ENCODE measurements at regions not wholly inside any gene's neighbourhood (a gene's known extent, or its start where the extent isn't known, plus 50 kb on each side); places are given as distances from the start of the nearest gene placed in this dataset.

- Histone ChIP-seq H4K91ac (ENCODE audit: low read length) (no peak overlapping the region), H2BK12ac (ENCODE audit: low read length in 2 of 2) (no peak overlapping the region), H2BK120ac (ENCODE audit: low read depth, low read length) (no peak overlapping the region), H2BK15ac (ENCODE audit: low read depth, poor library complexity, severe bottlenecking) (no peak overlapping the region), H3K18ac (ENCODE audit: low read depth in 1 of 2, low read length in 2 of 2) (no peak overlapping the region), H2BK5ac (ENCODE audit: low read depth, low read length, poor library complexity, severe bottlenecking) (no peak overlapping the region), H3K14ac (ENCODE audit: low read length in 2 of 2) (no peak overlapping the region), H3K36me3 (ENCODE audit: control insufficient read depth in 1 of 2, insufficient read depth in 2 of 2, low read depth in 1 of 2, low read length in 2 of 2) (no peaks in the 10 kb centered on the region), H3K9me3 (ENCODE audit: control insufficient read depth, low read length) (no peaks in the 10 kb centered on the region), H3K4me3 (ENCODE audit: insufficient read depth in 1 of 2, low read depth in 1 of 2, low read length in 2 of 2) (peak overlapping the region in 1 of 2 experiments; percentile 55), H3K4ac (ENCODE audit: low read depth in 1 of 2, low read length in 2 of 2) (no peak overlapping the region), H2AK5ac (ENCODE audit: low read length, severe bottlenecking) (no peak overlapping the region), H3K9ac (ENCODE audit: low read length) (peak overlapping the region; percentile 64), H3K27me3 (ENCODE audit: control insufficient read depth in 1 of 2, insufficient read depth in 1 of 2, low read length in 2 of 2) (no peaks in the 10 kb centered on the region), H3K27ac (ENCODE audit: low read length, poor library complexity, severe bottlenecking) (no peak overlapping the region), H3K4me1 (ENCODE audit: control insufficient read depth, insufficient read depth, low read depth, low read length) (no peaks in the 10 kb centered on the region), H3K23ac (ENCODE audit: low read length in 2 of 2) (no peak overlapping the region), H3K4me2 (ENCODE audit: low read length, poor library complexity, severe bottlenecking) (no peak overlapping the region), H3K79me1 (replicated peaks; ENCODE audit: low read length, poor library complexity, severe bottlenecking) (no peaks in the 10 kb centered on the region), H2AFZ (ENCODE audit: low read depth, low read length) (no peak overlapping the region), H4K8ac (ENCODE audit: low read length) (no peak overlapping the region)
- peak; percentile 29 for DNase-seq
- 19% methylated on average over 2 of the region's 2 CpGs for WGBS
These were observed 201.8 kb upstream of the GALNT5 start for GRCh38 chr2:157055660-157056199.

- Histone ChIP-seq H3K4ac (ENCODE audit: low read depth in 1 of 2, low read length in 2 of 2) (no peak overlapping the region), H3K27ac (ENCODE audit: low read length, poor library complexity, severe bottlenecking) (peak overlapping the region; percentile 49), H2BK5ac (ENCODE audit: low read depth, low read length, poor library complexity, severe bottlenecking) (no peak overlapping the region), H3K18ac (ENCODE audit: low read depth in 1 of 2, low read length in 2 of 2) (no peak overlapping the region), H3K23ac (ENCODE audit: low read length in 2 of 2) (no peak overlapping the region), H3K79me1 (replicated peaks; ENCODE audit: low read length, poor library complexity, severe bottlenecking) (no peaks in the 10 kb centered on the region), H2BK12ac (ENCODE audit: low read length in 2 of 2) (no peak overlapping the region), H2AFZ (ENCODE audit: low read depth, low read length) (no peak overlapping the region), H3K4me1 (ENCODE audit: control insufficient read depth, insufficient read depth, low read depth, low read length) (no peaks in the 10 kb centered on the region), H3K4me3 (ENCODE audit: insufficient read depth in 1 of 2, low read depth in 1 of 2, low read length in 2 of 2) (peak overlapping the region in 1 of 2 experiments; percentile 55), H3K9ac (ENCODE audit: low read length) (peak overlapping the region; percentile 64), H3K36me3 (ENCODE audit: control insufficient read depth in 1 of 2, insufficient read depth in 2 of 2, low read depth in 1 of 2, low read length in 2 of 2) (no peaks in the 10 kb centered on the region), H2BK120ac (ENCODE audit: low read depth, low read length) (no peak overlapping the region), H2BK15ac (ENCODE audit: low read depth, poor library complexity, severe bottlenecking) (no peak overlapping the region), H4K91ac (ENCODE audit: low read length) (no peak overlapping the region), H3K14ac (ENCODE audit: low read length in 2 of 2) (no peak overlapping the region), H2AK5ac (ENCODE audit: low read length, severe bottlenecking) (no peak overlapping the region), H3K27me3 (ENCODE audit: control insufficient read depth in 1 of 2, insufficient read depth in 1 of 2, low read length in 2 of 2) (no peaks in the 10 kb centered on the region), H4K8ac (ENCODE audit: low read length) (no peak overlapping the region), H3K4me2 (ENCODE audit: low read length, poor library complexity, severe bottlenecking) (no peak overlapping the region), H3K9me3 (ENCODE audit: control insufficient read depth, low read length) (no peaks in the 10 kb centered on the region)
- DNase-seq = peak; percentile 88
- no CpG with 5 or more reads among the region's 1 CpG for WGBS
These were observed 201.3 kb upstream of the GALNT5 start for GRCh38 chr2:157056200-157056676.

GRCh38 chr2:157058161-157058560 is 199.3 kb upstream of the GALNT5 start:
- Histone ChIP-seq H2BK5ac (ENCODE audit: low read depth, low read length, poor library complexity, severe bottlenecking) (no peak overlapping the region), H3K23ac (ENCODE audit: low read length in 2 of 2) (no peak overlapping the region), H3K4me1 (ENCODE audit: control insufficient read depth, insufficient read depth, low read depth, low read length) (no peaks in the 10 kb centered on the region), H2BK15ac (ENCODE audit: low read depth, poor library complexity, severe bottlenecking) (no peak overlapping the region), H3K27ac (ENCODE audit: low read length, poor library complexity, severe bottlenecking) (no peak overlapping the region), H3K36me3 (ENCODE audit: control insufficient read depth in 1 of 2, insufficient read depth in 2 of 2, low read depth in 1 of 2, low read length in 2 of 2) (no peaks in the 10 kb centered on the region), H2AK5ac (ENCODE audit: low read length, severe bottlenecking) (no peak overlapping the region), H4K91ac (ENCODE audit: low read length) (no peak overlapping the region), H3K4me3 (ENCODE audit: insufficient read depth in 1 of 2, low read depth in 1 of 2, low read length in 2 of 2) (no peak overlapping the region), H3K4ac (ENCODE audit: low read depth in 1 of 2, low read length in 2 of 2) (no peak overlapping the region), H3K14ac (ENCODE audit: low read length in 2 of 2) (no peak overlapping the region), H3K4me2 (ENCODE audit: low read length, poor library complexity, severe bottlenecking) (no peak overlapping the region), H3K9me3 (ENCODE audit: control insufficient read depth, low read length) (no peaks in the 10 kb centered on the region), H3K27me3 (ENCODE audit: control insufficient read depth in 1 of 2, insufficient read depth in 1 of 2, low read length in 2 of 2) (no peaks in the 10 kb centered on the region), H3K18ac (ENCODE audit: low read depth in 1 of 2, low read length in 2 of 2) (no peak overlapping the region), H2BK120ac (ENCODE audit: low read depth, low read length) (no peak overlapping the region), H2AFZ (ENCODE audit: low read depth, low read length) (no peak overlapping the region), H3K79me1 (replicated peaks; ENCODE audit: low read length, poor library complexity, severe bottlenecking) (no peaks in the 10 kb centered on the region), H2BK12ac (ENCODE audit: low read length in 2 of 2) (no peak overlapping the region), H4K8ac (ENCODE audit: low read length) (no peak overlapping the region), H3K9ac (ENCODE audit: low read length) (no peak overlapping the region)
- DNase-seq = no peak
- WGBS = 100% methylated on average over 2 of the region's 2 CpGs

DNA sequence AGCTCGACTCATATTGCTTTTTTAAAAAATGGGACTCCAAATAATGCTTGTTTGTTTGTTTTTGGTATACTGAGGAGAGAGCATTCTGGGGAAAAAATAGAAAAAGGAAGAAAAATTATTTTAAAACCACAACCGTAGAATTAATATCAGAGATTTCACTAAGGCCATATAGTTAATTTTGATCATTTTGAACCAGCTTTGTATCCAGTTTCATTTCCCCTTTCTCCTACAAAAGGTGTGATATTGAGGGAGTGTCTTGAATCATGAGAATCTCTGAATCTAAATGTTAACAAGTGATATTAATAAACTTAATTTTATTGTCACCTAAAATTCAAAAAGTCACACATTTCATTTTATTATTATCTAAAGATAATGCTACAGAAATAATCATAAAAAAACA is 198.5 kb upstream of the GALNT5 start:
- no peaks in the 10 kb centered on the region for H3K79me1 ChIP-seq (replicated peaks; ENCODE audit: low read length, poor library complexity, severe bottlenecking)
- no peak overlapping the region for H3K4me3 ChIP-seq (ENCODE audit: insufficient read depth in 1 of 2, low read depth in 1 of 2, low read length in 2 of 2)
- no peak overlapping the region for H3K14ac ChIP-seq (ENCODE audit: low read length in 2 of 2)
- no peak overlapping the region for H3K9ac ChIP-seq (ENCODE audit: low read length)
- H3K9me3 ChIP-seq (ENCODE audit: control insufficient read depth, low read length) = no peaks in the 10 kb centered on the region
- no peak overlapping the region for H4K8ac ChIP-seq (ENCODE audit: low read length)
- no peak overlapping the region for H2BK15ac ChIP-seq (ENCODE audit: low read depth, poor library complexity, severe bottlenecking)
- H3K4me2 ChIP-seq (ENCODE audit: low read length, poor library complexity, severe bottlenecking) = no peak overlapping the region
- no peak overlapping the region for H4K91ac ChIP-seq (ENCODE audit: low read length)
- no peak overlapping the region for H2AFZ ChIP-seq (ENCODE audit: low read depth, low read length)
- H3K18ac ChIP-seq (ENCODE audit: low read depth in 1 of 2, low read length in 2 of 2) = no peak overlapping the region
- H2AK5ac ChIP-seq (ENCODE audit: low read length, severe bottlenecking) = no peak overlapping the region
- no peak overlapping the region for H2BK5ac ChIP-seq (ENCODE audit: low read depth, low read length, poor library complexity, severe bottlenecking)
- no peak for DNase-seq
- H3K27me3 ChIP-seq (ENCODE audit: control insufficient read depth in 1 of 2, insufficient read depth in 1 of 2, low read length in 2 of 2) = no peaks in the 10 kb centered on the region
- no peaks in the 10 kb centered on the region for H3K36me3 ChIP-seq (ENCODE audit: control insufficient read depth in 1 of 2, insufficient read depth in 2 of 2, low read depth in 1 of 2, low read length in 2 of 2)
- no peak overlapping the region for H2BK12ac ChIP-seq (ENCODE audit: low read length in 2 of 2)
- H3K4ac ChIP-seq (ENCODE audit: low read depth in 1 of 2, low read length in 2 of 2) = no peak overlapping the region
- no peaks in the 10 kb centered on the region for H3K4me1 ChIP-seq (ENCODE audit: control insufficient read depth, insufficient read depth, low read depth, low read length)
- no peak overlapping the region for H2BK120ac ChIP-seq (ENCODE audit: low read depth, low read length)
- H3K27ac ChIP-seq (ENCODE audit: low read length, poor library complexity, severe bottlenecking) = no peak overlapping the region
- no CpG with 5 or more reads among the region's 2 CpGs for WGBS
- no peak overlapping the region for H3K23ac ChIP-seq (ENCODE audit: low read length in 2 of 2)
